Tibial artery (tissue), 4 donors: ENCODE measurements at regions not wholly inside any gene's neighbourhood (a gene's known extent, or its start where the extent isn't known, plus 50 kb on each side); places are given as distances from the start of the nearest gene placed in this dataset.

Experiments used
- DNase-seq, 2 donors: peaks; one replicate each; pipeline ENCODE4 v3.0.0-alpha.2; 2019
- H3K27ac ChIP-seq, 2 donors: fragments of 200-600 bp; sonication (generic) in 1 of 2; 1 replicate in 1 of 2; 2 replicates in 1 of 2; pipeline ENCODE4 v1.5.1; 2018 to 2019; ENCODE audit warnings: mild to moderate bottlenecking in 1 of 2
- H3K27me3 ChIP-seq, 2 donors: fragments of 200-600 bp; sonication (generic) in 1 of 2; one replicate each; pipeline versions ENCODE4 v1.5.1 to v1.6.0; 2016 to 2019
- H3K36me3 ChIP-seq, 3 donors: fragments of 200-600 bp; sonication (generic) in 2 of 3; one replicate each; pipeline ENCODE4 v1.5.1; 2016 to 2019; ENCODE audit warnings: mild to moderate bottlenecking in 2 of 3
- H3K4me1 ChIP-seq, 4 donors: fragments of 200-600 bp; sonication (generic) in 2 of 4; 1 replicate in 3 of 4; 2 replicates in 1 of 4; pipeline ENCODE4 v1.5.1; 2016 to 2019
- H3K4me3 ChIP-seq, 2 donors: fragments of 200-600 bp; sonication (generic) in 1 of 2; 1 replicate in 1 of 2; 2 replicates in 1 of 2; pipeline ENCODE4 v1.5.1; 2018 to 2019; ENCODE audit warnings: mild to moderate bottlenecking in 2 of 2
- H3K9me3 ChIP-seq, 3 donors: fragments of 200-600 bp; sonication (generic) in 1 of 3; one replicate each; pipeline ENCODE4 v1.5.1; 2016 to 2019
- intact Hi-C: fragments of 100-400 bp; cut with DNase I; formaldehyde crosslinking; loops from one replicate; pipeline ENCODE4 v1.15.0; 2023; ENCODE audit warnings: low total_unique reads
- TF ChIP-seq, protein P1 (sequence below), 2 experiments: fragments of 200-600 bp in 1 of 2; fragments of 450-650 bp in 1 of 2; IDR thresholded peaks; one replicate each; pipeline ENCODE4 v1.5.1; 2017 to 2019; ENCODE audit warnings: antibody characterized with exemption in 2 of 2, mild to moderate bottlenecking in 1 of 2, moderate library complexity in 1 of 2

DNA sequence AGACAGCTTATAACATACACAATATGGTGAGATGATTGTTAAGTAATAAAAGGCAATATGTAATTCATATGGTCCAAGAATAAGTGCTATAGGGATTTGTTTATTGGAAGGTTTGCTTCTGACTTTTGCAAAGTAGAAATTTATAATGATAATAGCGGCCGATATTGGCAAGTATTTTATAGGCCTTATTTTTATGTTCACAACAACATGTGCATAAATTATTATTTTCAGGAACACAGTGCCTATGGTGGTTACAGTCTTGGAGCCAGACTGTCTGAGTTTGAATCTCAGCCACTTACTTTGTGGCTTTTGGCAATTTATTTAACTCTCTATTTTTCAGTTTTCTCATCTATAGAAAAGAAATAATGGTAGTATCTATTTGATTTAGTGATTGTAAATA is 607.5 kb downstream of the USP25 start:
- intact Hi-C loops = no loop called here
- TF ChIP-seq, protein P1, sequence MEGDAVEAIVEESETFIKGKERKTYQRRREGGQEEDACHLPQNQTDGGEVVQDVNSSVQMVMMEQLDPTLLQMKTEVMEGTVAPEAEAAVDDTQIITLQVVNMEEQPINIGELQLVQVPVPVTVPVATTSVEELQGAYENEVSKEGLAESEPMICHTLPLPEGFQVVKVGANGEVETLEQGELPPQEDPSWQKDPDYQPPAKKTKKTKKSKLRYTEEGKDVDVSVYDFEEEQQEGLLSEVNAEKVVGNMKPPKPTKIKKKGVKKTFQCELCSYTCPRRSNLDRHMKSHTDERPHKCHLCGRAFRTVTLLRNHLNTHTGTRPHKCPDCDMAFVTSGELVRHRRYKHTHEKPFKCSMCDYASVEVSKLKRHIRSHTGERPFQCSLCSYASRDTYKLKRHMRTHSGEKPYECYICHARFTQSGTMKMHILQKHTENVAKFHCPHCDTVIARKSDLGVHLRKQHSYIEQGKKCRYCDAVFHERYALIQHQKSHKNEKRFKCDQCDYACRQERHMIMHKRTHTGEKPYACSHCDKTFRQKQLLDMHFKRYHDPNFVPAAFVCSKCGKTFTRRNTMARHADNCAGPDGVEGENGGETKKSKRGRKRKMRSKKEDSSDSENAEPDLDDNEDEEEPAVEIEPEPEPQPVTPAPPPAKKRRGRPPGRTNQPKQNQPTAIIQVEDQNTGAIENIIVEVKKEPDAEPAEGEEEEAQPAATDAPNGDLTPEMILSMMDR (IDR thresholded peaks at IDR 0.05) = no peak
- Histone ChIP-seq H3K27me3 (no peaks in the 10 kb centered on the region), H3K4me1 (peaks cover 0 to 3% (median 0%) of the 10 kb centered on the region in 4 donors), H3K4me3 (no peak overlapping the region), H3K36me3 (no peaks in the 10 kb centered on the region), H3K27ac (no peak overlapping the region), H3K9me3 (peaks cover 0 to 3% (median 0%) of the 10 kb centered on the region in 3 donors)
- DNase-seq = no peak

DNA sequence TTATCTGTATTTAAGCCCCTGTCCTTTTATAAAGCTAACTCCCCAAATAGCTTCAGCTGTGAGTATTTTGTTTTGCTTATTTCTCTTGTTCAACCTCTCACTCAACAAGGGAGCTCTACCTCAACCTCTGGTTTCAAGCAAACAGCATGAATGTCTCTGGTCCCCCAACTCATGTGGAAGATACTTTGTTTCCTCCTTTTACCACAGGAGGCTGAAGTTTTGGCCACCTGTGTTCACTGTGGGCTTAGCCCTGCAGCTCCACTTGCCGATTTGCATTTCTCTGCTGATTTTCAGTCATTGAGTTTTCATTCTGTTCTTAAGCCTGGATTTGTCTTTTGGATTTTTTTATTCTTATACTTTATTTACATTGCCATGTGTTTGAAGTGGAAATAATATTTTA is 613.1 kb downstream of the USP25 start:
- H3K4me1 ChIP-seq = peaks cover 0 to under 1% (median 0%) of the 10 kb centered on the region in 4 donors
- H3K9me3 ChIP-seq = peaks cover 0 to 3% (median 0%) of the 10 kb centered on the region in 3 donors
- TF ChIP-seq, protein P1 (IDR thresholded peaks at IDR 0.05) = no peak
- H3K36me3 ChIP-seq = no peaks in the 10 kb centered on the region
- H3K27ac ChIP-seq = no peak overlapping the region
- no peak for DNase-seq
- H3K27me3 ChIP-seq = no peaks in the 10 kb centered on the region
- intact Hi-C loops = no loop called here
- no peak overlapping the region for H3K4me3 ChIP-seq

DNA sequence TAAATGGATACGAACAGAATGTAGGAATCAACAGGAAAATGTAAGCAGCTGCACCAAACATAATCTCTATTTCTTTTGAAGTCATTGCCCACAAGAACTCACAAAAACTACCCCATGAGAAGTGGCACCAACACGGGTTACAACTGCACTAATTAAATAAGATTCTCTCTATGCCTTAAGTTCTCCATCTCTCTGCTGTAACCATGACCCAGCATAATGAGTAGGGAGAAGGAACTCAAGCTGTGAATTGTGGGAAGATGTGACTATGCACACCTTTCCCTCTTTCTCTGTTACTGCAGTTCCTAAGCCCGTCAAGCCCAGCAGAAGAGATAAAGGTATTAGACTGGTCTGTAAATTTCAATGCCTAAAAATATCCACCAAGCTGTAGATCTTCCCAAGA is 614.0 kb downstream of the USP25 start:
- H3K27me3 ChIP-seq = no peaks in the 10 kb centered on the region
- H3K27ac ChIP-seq = no peak overlapping the region
- DNase-seq = no peak
- intact Hi-C loops = no loop called here
- H3K36me3 ChIP-seq = no peaks in the 10 kb centered on the region
- H3K4me3 ChIP-seq = no peak overlapping the region
- peaks cover 0 to 3% (median 0%) of the 10 kb centered on the region in 3 donors for H3K9me3 ChIP-seq
- TF ChIP-seq, protein P1 (IDR thresholded peaks at IDR 0.05) = no peak
- no peaks in the 10 kb centered on the region for H3K4me1 ChIP-seq

DNA sequence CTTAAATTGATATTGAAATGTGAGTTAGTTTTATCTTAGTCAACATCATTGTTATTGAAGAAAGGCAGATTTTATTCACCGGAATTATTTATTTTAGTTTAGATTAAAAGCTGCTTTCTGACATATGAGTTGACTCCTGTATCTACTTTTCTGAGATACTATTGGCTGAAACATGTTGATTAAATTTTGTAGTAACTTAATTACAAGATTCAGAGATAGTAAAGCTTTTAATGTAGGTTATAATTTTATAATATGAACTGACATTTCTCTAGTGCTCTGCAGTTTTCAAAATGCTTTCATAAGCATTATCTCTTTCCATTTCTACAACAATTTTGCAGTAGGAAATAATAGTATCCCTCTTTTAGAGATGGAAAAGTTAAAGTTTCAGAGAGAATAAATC is 616.0 kb downstream of the USP25 start:
- Histone ChIP-seq H3K4me1 (no peaks in the 10 kb centered on the region), H3K27me3 (no peaks in the 10 kb centered on the region), H3K27ac (no peak overlapping the region), H3K4me3 (no peak overlapping the region), H3K36me3 (no peaks in the 10 kb centered on the region), H3K9me3 (peaks cover 0 to 3% (median 0%) of the 10 kb centered on the region in 3 donors)
- no peak for DNase-seq
- TF ChIP-seq, protein P1 (IDR thresholded peaks at IDR 0.05) = no peak
- intact Hi-C loops = no loop called here

DNA sequence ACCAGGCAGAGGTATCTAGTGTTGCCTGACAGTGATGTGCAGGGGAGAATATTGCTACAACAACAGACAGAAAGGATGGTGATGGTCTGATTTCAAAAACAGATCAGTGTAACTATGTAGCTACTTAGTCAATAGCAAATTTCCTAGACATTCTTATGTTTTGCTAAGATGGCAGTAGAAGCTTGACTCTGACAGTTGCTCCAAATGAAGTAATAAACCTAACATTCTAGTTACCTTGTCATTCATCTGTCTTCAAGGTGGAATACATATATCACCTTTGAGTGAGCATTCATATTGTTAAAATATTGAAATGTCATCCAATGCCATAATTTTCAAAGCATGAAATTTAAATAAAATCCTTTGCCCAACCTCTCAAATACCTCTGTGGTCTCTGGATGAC is 617.4 kb downstream of the USP25 start:
- intact Hi-C loops = no loop called here
- Histone ChIP-seq H3K4me1 (no peaks in the 10 kb centered on the region), H3K9me3 (no peaks in the 10 kb centered on the region), H3K27me3 (no peaks in the 10 kb centered on the region), H3K36me3 (no peaks in the 10 kb centered on the region), H3K27ac (no peak overlapping the region), H3K4me3 (no peak overlapping the region)
- DNase-seq = no peak
- TF ChIP-seq, protein P1 (IDR thresholded peaks at IDR 0.05) = no peak

DNA sequence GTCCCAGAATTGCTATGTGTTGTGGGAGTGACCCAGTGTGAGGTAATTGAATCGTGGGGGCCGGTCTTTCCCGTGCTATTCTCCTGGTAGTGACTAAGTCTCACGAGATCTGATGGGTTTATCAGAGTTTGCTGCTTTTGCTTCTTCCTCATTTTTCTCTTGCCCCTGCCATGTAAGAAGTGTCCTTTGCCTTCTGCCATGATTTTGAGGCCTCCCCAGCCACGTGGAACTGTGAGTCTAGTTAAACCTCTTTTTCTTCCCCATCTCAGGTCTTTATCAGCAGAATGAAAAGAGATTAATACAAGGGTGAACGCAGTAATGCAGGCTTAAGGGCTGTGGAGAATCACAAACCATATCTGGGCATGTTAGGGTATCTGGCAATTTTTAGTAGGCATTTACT is 624.0 kb downstream of the USP25 start:
- TF ChIP-seq, protein P1 (IDR thresholded peaks at IDR 0.05) = no peak
- Histone ChIP-seq H3K4me1 (peaks cover 0 to 9% (median 2%) of the 10 kb centered on the region in 4 donors), H3K27me3 (no peaks in the 10 kb centered on the region), H3K9me3 (no peaks in the 10 kb centered on the region), H3K27ac (no peak overlapping the region), H3K36me3 (no peaks in the 10 kb centered on the region), H3K4me3 (no peak overlapping the region)
- no peak for DNase-seq
- intact Hi-C loops = no loop called here
